GM23248 (cell line): ENCODE measurements at regions not wholly inside any gene's neighbourhood (a gene's known extent, or its start where the extent isn't known, plus 50 kb on each side); places are given as distances from the start of the nearest gene placed in this dataset.

Experiments used
- DNase-seq: peaks from one replicate; pipeline ENCODE4 v3.0.0-alpha.2; 2015
- H2AFZ ChIP-seq: fragments of 200-600 bp; sonication (generic); 2 replicates; pipeline ENCODE4 v1.6.1; 2016; ENCODE audit warnings: antibody characterized with exemption
- H3F3A ChIP-seq: fragments of 200-600 bp; sonication (generic); 2 replicates; pipeline ENCODE4 v1.6.1; 2016; ENCODE audit warnings: mild to moderate bottlenecking, antibody characterized with exemption, mixed run types; ENCODE audit not compliant: insufficient read depth
- H3K27ac ChIP-seq: fragments of 200-600 bp; sonication (generic); 2 replicates; pipeline ENCODE4 v1.5.1; 2016; ENCODE audit warnings: mild to moderate bottlenecking
- H3K27me3 ChIP-seq: fragments of 200-600 bp; sonication (generic); replicated peaks from 2 replicates; pipeline ENCODE4 v1.6.1; 2016; ENCODE audit warnings: mild to moderate bottlenecking; ENCODE audit not compliant: insufficient read depth
- H3K36me3 ChIP-seq: fragments of 200-600 bp; sonication (generic); 2 replicates; pipeline ENCODE4 v1.6.1; 2016; ENCODE audit warnings: low read depth, mild to moderate bottlenecking
- H3K4me1 ChIP-seq: fragments of 200-600 bp; sonication (generic); 2 replicates; pipeline ENCODE4 v1.6.1; 2016; ENCODE audit warnings: mild to moderate bottlenecking; ENCODE audit not compliant: insufficient read depth
- H3K4me2 ChIP-seq: fragments of 200-600 bp; sonication (generic); one replicate; pipeline ENCODE4 v1.6.1; 2016; ENCODE audit warnings: mild to moderate bottlenecking; ENCODE audit not compliant: unreplicated experiment
- H3K4me3 ChIP-seq: fragments of 200-600 bp; sonication (generic); 2 replicates; pipeline ENCODE4 v1.5.1; 2016; ENCODE audit warnings: mild to moderate bottlenecking
- H3K79me2 ChIP-seq: fragments of 200-600 bp; sonication (generic); 2 replicates; pipeline ENCODE4 v1.6.1; 2016; ENCODE audit warnings: mild to moderate bottlenecking; ENCODE audit not compliant: insufficient read depth
- H3K9ac ChIP-seq: fragments of 200-600 bp; sonication (generic); 2 replicates; pipeline ENCODE4 v1.6.1; 2016; ENCODE audit warnings: mild to moderate bottlenecking
- H3K9me2 ChIP-seq: fragments of 200-600 bp; sonication (generic); 2 replicates; pipeline ENCODE4 v1.6.1; 2016; ENCODE audit warnings: mixed run types, mild to moderate bottlenecking, moderate library complexity; ENCODE audit not compliant: insufficient read depth
- H3K9me3 ChIP-seq: fragments of 200-600 bp; sonication (generic); one replicate; pipeline ENCODE4 v1.6.1; 2017; ENCODE audit warnings: low read depth
- H4K20me1 ChIP-seq: fragments of 200-600 bp; sonication (generic); 2 replicates; pipeline ENCODE4 v1.6.0; 2016; ENCODE audit not compliant: insufficient read depth
- EZH2 ChIP-seq: fragments of 200-600 bp; sonication (generic); IDR thresholded peaks from 2 replicates; pipeline ENCODE4 v1.6.1; 2018; ENCODE audit warnings: antibody characterized with exemption, mild to moderate bottlenecking; ENCODE audit not compliant: insufficient read depth, poor library complexity, severe bottlenecking
- EZH2phosphoT487 ChIP-seq: fragments of 200-600 bp; sonication (generic); IDR thresholded peaks from 2 replicates; pipeline ENCODE4 v1.6.1; 2018; ENCODE audit warnings: antibody characterized with exemption, moderate library complexity, mild to moderate bottlenecking, low read depth; ENCODE audit not compliant: insufficient read depth
- WGBS, 2 experiments: methylation state at CpG; one replicate each; pipeline ENCODE4 v1.1.6; 2015 to 2017; ENCODE audit warnings: low lambda C conversion rate in 2 of 2, low coverage in 1 of 2; ENCODE audit errors: missing lambda C conversion rate in 2 of 2; 5-methylcytosine and 5-hydroxymethylcytosine counted together
- in situ Hi-C: fragments of 300-500 bp; cut with MboI; formaldehyde crosslinking; loops from 2 replicates; pipeline ENCODE4 v1.15.0; 2020

DNA sequence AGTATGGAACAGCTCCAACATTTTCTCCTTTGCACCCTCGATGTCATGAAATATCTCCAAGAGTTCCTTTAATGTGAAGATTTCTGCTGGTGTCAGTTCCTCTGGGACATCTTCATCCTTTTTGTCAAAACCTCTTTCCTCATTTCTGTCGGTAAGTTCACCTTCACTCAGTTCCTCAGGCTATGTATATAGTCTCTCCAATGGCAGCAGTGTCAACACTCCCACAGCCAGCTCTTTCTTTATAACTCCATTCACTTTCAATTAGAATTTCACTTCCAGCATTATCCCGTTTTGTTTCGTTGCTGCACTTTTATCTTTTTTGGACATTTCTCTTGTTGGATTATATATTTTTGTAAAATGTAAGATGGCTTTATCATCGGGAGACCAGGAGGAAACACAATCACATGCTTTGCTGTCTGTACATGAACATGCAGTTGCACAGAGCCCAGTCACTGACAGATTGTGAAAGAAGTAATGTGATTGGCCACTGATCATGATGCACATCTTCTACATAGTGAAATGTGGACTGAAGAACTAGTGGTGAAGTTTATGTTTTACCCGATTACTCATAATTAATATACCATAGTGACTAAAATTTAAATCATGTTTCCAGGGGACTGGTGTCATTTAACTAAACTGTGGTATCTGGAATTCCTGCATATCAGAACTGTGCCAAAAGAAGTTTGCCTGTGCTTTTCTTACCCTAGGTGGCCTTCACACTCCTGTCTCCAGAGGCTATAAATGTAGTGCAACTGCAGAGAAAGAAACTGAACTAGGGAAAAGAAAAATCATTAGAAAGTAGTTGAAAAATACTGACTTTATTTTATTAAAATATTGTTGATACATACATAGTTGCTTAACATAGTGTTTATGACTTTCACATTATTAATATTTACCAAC, 289.6 kb downstream of the PPP1R3A start:
- Histone ChIP-seq H3K9ac (no peak overlapping the region), H3F3A (no peaks in the 10 kb centered on the region), H3K27me3 (no peaks in the 10 kb centered on the region), H3K4me2 (no peak overlapping the region), H2AFZ (no peak overlapping the region), H3K4me3 (no peak overlapping the region), H3K9me2 (no peaks in the 10 kb centered on the region), H4K20me1 (no peaks in the 10 kb centered on the region), H3K36me3 (no peaks in the 10 kb centered on the region), H3K4me1 (no peaks in the 10 kb centered on the region), H3K79me2 (no peaks in the 10 kb centered on the region), H3K9me3 (no peaks in the 10 kb centered on the region), H3K27ac (no peak overlapping the region)
- DNase-seq = peak; percentile 14
- TF ChIP-seq EZH2phosphoT487 (no peak), EZH2 (no peak)
- in situ Hi-C loops = no loop called here
- 15 to 18% methylated on average over 6 of the region's 6 CpGs for WGBS, 2 experiments

DNA sequence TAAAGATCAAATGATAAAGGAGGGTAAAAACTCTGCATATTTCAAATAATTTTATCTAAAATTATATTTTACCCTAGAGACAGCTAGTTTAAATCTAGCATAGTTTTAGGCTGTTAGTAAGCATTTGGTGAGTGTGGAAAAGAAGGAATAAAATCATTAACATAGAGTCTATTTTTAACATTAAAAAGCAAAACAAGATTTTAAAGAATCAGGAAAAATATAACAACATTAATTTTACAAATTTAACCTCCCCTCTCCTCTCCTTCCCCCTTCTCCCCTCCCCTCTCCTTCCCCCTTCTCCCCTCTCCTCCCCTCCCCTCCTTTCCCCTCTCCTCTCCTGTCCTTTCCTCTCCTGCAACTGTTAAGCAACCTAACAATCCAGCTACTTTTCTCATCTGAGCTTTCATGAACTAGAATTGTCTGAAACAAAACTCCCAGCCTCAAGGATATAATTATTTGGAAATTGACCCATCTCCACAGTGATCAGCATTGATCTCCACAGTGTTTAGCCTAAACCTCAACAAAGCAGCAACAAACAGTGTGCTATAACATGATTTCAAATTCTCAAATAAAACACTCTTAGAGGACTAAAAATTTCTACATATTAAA, 293.2 kb downstream of the PPP1R3A start:
- Histone ChIP-seq H3K4me3 (no peak overlapping the region), H3K9me3 (peaks cover 2% of the 10 kb centered on the region), H3K9ac (no peak overlapping the region), H3K27ac (no peak overlapping the region), H3K79me2 (no peaks in the 10 kb centered on the region), H3K4me2 (no peak overlapping the region), H3K4me1 (no peaks in the 10 kb centered on the region), H3K36me3 (no peaks in the 10 kb centered on the region), H2AFZ (no peak overlapping the region), H3K27me3 (no peaks in the 10 kb centered on the region), H4K20me1 (no peaks in the 10 kb centered on the region), H3F3A (no peaks in the 10 kb centered on the region), H3K9me2 (no peaks in the 10 kb centered on the region)
- TF ChIP-seq EZH2 (no peak), EZH2phosphoT487 (no peak)
- in situ Hi-C loops = no loop called here
- DNase-seq = no peak

DNA sequence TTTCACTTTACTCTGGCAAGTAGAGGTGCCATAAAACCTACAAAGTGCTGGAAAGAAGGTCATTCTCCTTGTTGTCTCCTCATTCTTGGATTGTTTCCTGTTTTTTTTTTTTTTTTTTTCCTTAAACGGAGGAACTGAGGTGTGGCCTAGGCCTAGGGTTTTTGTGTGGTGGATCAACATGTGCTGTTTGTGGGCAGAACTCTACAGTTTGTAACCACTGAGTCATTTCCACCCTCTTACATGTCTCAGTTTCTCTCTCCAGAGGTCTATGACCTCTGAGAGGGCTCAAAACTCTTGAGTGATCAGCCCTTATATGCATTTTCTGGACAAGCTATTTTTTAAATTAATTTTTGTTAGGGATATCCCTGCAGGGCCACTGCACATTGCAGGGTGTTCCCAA, 296.0 kb downstream of the PPP1R3A start:
- Histone ChIP-seq H2AFZ (no peak overlapping the region), H3K4me2 (no peak overlapping the region), H3K27ac (no peak overlapping the region), H3F3A (no peaks in the 10 kb centered on the region), H4K20me1 (no peaks in the 10 kb centered on the region), H3K4me1 (no peaks in the 10 kb centered on the region), H3K4me3 (no peak overlapping the region), H3K79me2 (no peaks in the 10 kb centered on the region), H3K9me2 (no peaks in the 10 kb centered on the region), H3K27me3 (no peaks in the 10 kb centered on the region), H3K9me3 (peaks cover 2% of the 10 kb centered on the region), H3K9ac (no peak overlapping the region), H3K36me3 (no peaks in the 10 kb centered on the region)
- 36 to 40% methylated on average over 1 of the region's 1 CpG for WGBS, 2 experiments
- no peak for DNase-seq
- TF ChIP-seq EZH2 = no peak
- TF ChIP-seq EZH2phosphoT487 = no peak
- in situ Hi-C loops = no loop called here

DNA sequence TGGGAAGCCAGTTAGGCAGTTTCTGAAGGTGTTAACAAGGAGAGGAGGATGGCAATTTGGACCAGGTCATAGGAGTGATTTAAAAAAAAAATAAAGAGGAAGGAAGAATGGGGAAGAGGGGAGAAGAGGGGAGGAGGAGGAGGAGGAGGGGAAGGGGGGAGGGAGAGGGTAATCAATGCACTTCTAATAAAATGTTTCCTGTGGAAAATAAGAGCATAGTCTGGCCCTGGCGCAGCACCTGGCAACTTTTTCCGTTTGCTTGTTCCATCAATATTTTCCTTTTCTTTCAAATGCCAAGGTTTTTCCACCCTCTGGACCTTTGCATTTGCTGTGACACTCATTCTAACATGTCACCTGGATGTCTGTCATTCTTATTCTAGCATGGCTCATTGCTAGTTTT, 308.2 kb downstream of the PPP1R3A start:
- Histone ChIP-seq H3K9ac (no peak overlapping the region), H3K9me3 (no peaks in the 10 kb centered on the region), H3K27ac (no peak overlapping the region), H3K79me2 (no peaks in the 10 kb centered on the region), H3K9me2 (no peaks in the 10 kb centered on the region), H3K36me3 (no peaks in the 10 kb centered on the region), H3K4me1 (no peaks in the 10 kb centered on the region), H3K4me2 (no peak overlapping the region), H3F3A (no peaks in the 10 kb centered on the region), H3K4me3 (no peak overlapping the region), H3K27me3 (no peaks in the 10 kb centered on the region), H2AFZ (no peak overlapping the region), H4K20me1 (no peaks in the 10 kb centered on the region)
- TF ChIP-seq EZH2phosphoT487 (no peak), EZH2 (no peak)
- no peak for DNase-seq
- WGBS, 2 experiments = 12 to 17% methylated on average over 2 of the region's 2 CpGs
- in situ Hi-C loops = no loop called here
